Activated naive CD8-positive, alpha-beta T cell treated with anti-CD3 and anti-CD28 coated beads, Interleukin-2, amount 50 U/mL, for 24 hours (primary cell): ENCODE measurements at regions not wholly inside any gene's neighbourhood (a gene's known extent, or its start where the extent isn't known, plus 50 kb on each side); places are given as distances from the start of the nearest gene placed in this dataset.
"Not testable (repeated sequence)": the region's sequence is repeated elsewhere in the genome, so short reads cannot be mapped to it uniquely, and the experiment has no call there.

Experiments
- ATAC-seq: fragments of 150-1000 bp; cut with Tn5 transposase; one replicate; pipeline ENCODE4 v1.10.0; 2021
- DNase-seq: peaks from one replicate; pipeline ENCODE4 v3.0.0; 2021
- H3K27ac Mint-ChIP-seq: one replicate; pipeline ENCODE4 v1.8.0; 2021; ENCODE audit warnings: mild to moderate bottlenecking, mixed read lengths
- H3K27me3 Mint-ChIP-seq: one replicate; pipeline ENCODE4 v1.8.0; 2021; ENCODE audit warnings: mixed read lengths
- H3K36me3 Mint-ChIP-seq: one replicate; pipeline ENCODE4 v1.8.0; 2021; ENCODE audit warnings: low read depth, mixed read lengths
- H3K4me1 Mint-ChIP-seq: one replicate; pipeline ENCODE4 v1.8.0; 2021; ENCODE audit warnings: mixed read lengths
- H3K4me3 Mint-ChIP-seq: one replicate; pipeline ENCODE4 v1.8.0; 2021; ENCODE audit warnings: mild to moderate bottlenecking, moderate library complexity, mixed read lengths
- H3K9me3 Mint-ChIP-seq: one replicate; pipeline ENCODE4 v1.8.0; 2021; ENCODE audit warnings: mixed read lengths

DNA sequence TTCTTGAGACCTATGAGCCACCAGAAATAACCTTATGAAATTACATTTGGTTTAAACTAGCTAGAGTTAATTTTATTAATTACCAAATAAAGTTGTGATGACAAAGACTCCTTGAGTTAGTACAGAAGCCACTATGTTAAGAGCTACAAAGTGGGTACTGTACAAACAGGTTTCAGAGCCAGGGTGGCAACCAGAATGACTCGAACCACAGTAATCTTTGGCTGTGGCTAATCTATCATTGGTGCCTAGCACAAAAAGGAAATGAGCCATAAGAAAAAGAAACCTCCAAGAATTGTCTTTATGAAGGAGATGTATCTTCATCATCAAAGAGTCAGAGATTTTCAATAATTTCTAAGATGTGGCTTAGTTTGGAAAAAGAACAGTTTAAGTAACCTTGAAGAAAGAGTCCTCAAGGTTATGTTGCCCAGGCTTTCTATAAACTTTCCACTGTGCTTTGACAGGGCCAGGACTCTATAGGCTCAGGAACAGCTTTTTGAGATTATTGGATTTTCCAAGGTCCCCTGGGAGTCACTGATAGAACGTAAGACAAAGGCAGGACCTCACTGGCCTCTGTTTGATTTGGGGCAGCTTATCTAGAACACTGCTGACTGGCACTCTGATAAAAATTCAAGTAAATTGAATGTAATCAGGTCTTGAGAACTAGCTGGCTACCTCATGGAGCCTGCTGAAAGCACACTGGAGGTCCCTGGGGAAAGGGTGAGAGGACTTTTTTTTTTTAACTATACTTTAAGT, 777.7 kb downstream of the STIM2 start:
- no peak for DNase-seq
- no peak overlapping the region for H3K27ac Mint-ChIP-seq

GRCh38 chr4:27643101-27643500, 782.5 kb downstream of the STIM2 start:
- Mint-ChIP-seq H3K36me3 (no peaks in the 10 kb centered on the region), H3K27me3 (no peaks in the 10 kb centered on the region), H3K27ac (no peak overlapping the region), H3K4me3 (no peak overlapping the region), H3K9me3 (no peaks in the 10 kb centered on the region), H3K4me1 (no peaks in the 10 kb centered on the region)
- DNase-seq, result no peak
- ATAC-seq, result no peak

More for the DNA sequence above, 777.7 kb downstream of the STIM2 start:
- Mint-ChIP-seq H3K36me3 (no peaks in the 10 kb centered on the region), H3K4me1 (no peaks in the 10 kb centered on the region), H3K4me3 (no peak overlapping the region), H3K9me3 (peaks cover 3% of the 10 kb centered on the region), H3K27me3 (no peaks in the 10 kb centered on the region)
- ATAC-seq, result no peak

DNA sequence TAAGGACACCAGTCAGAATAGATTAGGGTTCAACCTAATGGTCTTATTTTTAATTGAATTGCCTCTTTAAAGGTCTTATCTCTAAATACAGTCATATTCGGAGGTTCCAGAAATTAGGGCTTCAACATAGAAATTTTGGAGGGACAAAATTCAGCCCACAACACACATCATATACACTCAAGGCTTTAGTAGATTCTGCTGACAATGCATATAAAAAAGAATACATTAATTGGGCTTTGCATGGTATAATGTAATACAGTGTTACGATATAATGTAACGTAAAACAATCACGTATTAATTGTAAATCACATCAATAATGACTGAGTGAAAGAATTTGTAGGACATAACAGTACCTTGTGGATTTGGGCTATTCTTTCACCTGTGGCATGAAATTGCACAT, 787.8 kb downstream of the STIM2 start:
- Mint-ChIP-seq H3K36me3 (no peaks in the 10 kb centered on the region), H3K4me3 (no peak overlapping the region), H3K9me3 (no peaks in the 10 kb centered on the region), H3K27me3 (no peaks in the 10 kb centered on the region), H3K27ac (no peak overlapping the region), H3K4me1 (no peaks in the 10 kb centered on the region)
- no peak for ATAC-seq
- DNase-seq, result no peak

DNA sequence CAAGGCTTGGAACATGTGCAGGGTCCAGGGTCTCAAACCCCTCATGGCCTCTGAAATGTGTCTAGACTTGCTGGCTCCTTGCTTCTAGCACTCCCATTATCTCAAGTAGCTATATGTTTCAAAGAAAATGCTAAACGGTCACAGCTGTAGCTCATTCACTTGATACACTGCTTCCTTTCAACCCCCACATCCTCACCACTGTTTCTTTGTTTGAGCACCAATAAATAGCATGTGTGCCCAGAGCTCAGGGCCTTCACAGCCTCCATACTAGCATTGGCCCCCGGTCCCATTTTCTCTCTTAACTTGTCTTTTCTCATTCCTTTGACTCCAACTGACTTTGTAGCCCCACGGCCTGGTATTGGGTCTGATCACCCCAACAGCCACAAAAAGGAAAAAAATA, 801.8 kb downstream of the STIM2 start:
- DNase-seq (no peak), ATAC-seq (no peak)
- Mint-ChIP-seq H3K9me3 (no peaks in the 10 kb centered on the region), H3K27me3 (no peaks in the 10 kb centered on the region), H3K27ac (no peak overlapping the region), H3K4me3 (no peak overlapping the region), H3K4me1 (no peaks in the 10 kb centered on the region), H3K36me3 (no peaks in the 10 kb centered on the region)

DNA sequence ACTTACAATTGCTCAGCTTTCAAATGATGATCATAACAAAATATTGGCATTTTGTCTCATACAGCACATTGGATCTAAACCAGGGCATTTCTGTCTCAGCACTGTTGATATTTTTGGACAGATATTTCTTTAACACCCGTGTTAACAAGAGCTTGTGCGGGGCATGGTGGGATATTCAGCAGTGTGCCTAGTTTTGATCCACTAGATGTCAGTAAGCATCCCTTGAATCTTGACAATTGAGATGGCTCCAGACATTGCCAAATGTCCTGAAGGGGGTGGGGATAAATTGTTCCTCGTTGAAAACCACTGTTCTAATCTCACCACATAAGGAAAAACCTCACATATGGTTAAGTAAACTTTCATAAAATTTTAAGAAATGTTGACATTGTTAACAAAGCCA, 806.3 kb downstream of the STIM2 start:
- H3K9me3 Mint-ChIP-seq, result no peaks in the 10 kb centered on the region
- no peaks in the 10 kb centered on the region for H3K27me3 Mint-ChIP-seq
- ATAC-seq (no peak), DNase-seq (no peak)
- no peaks in the 10 kb centered on the region for H3K4me1 Mint-ChIP-seq
- H3K27ac Mint-ChIP-seq, result no peak overlapping the region
- no peak overlapping the region for H3K4me3 Mint-ChIP-seq
- no peaks in the 10 kb centered on the region for H3K36me3 Mint-ChIP-seq

DNA sequence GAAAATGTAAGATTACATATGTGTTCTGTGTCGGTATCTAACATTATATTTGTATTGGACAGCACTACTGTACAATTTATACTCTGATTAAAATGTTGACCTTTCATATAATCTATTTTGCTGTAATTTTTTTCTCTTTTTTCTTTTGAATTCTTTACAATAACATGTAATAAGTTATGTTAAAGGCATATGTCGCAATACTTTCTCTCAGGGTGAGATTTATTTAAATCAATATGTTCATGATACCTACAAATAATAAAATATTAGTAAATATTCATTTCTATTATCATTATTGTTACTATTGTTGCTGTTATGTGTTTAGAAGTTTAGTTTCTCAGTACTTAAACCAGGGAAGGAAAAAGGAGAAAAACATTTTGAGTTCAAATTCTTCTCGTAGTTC, 807.4 kb downstream of the STIM2 start:
- no peaks in the 10 kb centered on the region for H3K36me3 Mint-ChIP-seq
- H3K4me1 Mint-ChIP-seq, result no peaks in the 10 kb centered on the region
- no peak for ATAC-seq
- H3K9me3 Mint-ChIP-seq, result no peaks in the 10 kb centered on the region
- no peak overlapping the region for H3K4me3 Mint-ChIP-seq
- DNase-seq, result no peak
- no peak overlapping the region for H3K27ac Mint-ChIP-seq
- no peaks in the 10 kb centered on the region for H3K27me3 Mint-ChIP-seq

DNA sequence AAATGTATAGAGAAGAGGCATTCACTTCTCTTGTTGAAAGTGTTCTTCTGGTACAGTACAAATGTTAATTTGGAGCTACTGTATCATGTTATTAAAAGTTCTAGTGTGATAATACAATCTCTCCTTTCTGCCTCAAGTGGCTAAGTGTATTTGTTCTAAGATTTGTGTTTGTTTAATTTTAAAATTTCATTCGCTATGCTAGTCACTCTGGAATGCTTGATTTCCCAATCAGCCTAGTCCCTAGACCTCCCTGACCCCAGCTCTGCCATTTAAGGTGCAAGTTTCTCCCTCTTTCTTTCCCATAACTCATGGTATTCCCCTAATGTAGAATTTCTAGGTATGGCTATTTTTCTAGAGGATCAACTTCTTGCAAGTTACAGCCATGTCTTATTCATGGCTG, 817.4 kb downstream of the STIM2 start:
- Mint-ChIP-seq H3K36me3 (no peaks in the 10 kb centered on the region), H3K27ac (no peak overlapping the region), H3K4me3 (no peak overlapping the region), H3K27me3 (no peaks in the 10 kb centered on the region), H3K9me3 (no peaks in the 10 kb centered on the region), H3K4me1 (no peaks in the 10 kb centered on the region)
- ATAC-seq, result no peak
- DNase-seq, result no peak

DNA sequence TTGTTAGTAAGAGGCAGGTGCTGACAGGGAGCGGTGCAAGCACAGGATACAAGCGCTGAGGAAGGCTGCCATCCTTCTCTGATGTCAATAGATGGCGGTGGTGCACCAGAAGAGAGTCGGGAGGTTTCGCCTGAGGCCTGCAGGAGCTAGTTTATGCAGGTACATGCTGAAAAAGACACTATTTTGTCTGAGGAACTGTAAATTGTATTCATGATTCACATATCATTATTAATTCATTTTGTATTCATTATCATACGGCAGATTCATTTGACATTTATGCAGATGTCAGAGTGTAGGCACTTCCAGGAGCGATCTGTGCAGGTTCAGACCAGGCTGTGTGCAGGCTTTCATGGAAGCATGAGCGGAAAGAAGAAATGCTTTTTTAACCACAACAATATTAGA, 824.0 kb downstream of the STIM2 start:
- H3K9me3 Mint-ChIP-seq, result peaks cover 12% of the 10 kb centered on the region
- H3K4me3 Mint-ChIP-seq, result no peak overlapping the region
- ATAC-seq (no peak), DNase-seq (peak; percentile 3)
- H3K36me3 Mint-ChIP-seq, result no peaks in the 10 kb centered on the region
- H3K4me1 Mint-ChIP-seq, result no peaks in the 10 kb centered on the region
- no peak overlapping the region for H3K27ac Mint-ChIP-seq
- H3K27me3 Mint-ChIP-seq, result no peaks in the 10 kb centered on the region

DNA sequence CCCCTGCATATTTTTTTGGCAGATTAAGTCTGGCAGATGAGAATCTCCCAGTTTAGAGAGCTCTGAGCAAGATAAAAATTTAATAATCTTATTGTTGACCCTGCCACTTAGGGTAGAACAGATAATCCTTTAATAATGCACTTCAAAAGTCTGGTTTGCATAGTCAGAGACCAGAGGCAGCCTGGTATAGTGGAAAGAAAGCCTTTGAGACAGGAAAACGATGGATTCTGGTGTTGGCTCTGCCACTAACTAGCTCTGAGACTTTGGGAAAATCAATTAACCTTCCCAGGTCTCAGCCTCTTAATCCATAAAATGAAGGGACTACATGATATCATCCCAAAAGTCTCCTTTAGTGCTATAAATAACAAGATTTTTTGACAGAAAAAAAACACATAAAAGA, 824.5 kb downstream of the STIM2 start:
- Mint-ChIP-seq H3K27ac (no peak overlapping the region), H3K4me3 (no peak overlapping the region), H3K9me3 (peaks cover 16% of the 10 kb centered on the region), H3K36me3 (no peaks in the 10 kb centered on the region), H3K4me1 (no peaks in the 10 kb centered on the region), H3K27me3 (no peaks in the 10 kb centered on the region)
- no peak for ATAC-seq
- DNase-seq, result no peak

DNA sequence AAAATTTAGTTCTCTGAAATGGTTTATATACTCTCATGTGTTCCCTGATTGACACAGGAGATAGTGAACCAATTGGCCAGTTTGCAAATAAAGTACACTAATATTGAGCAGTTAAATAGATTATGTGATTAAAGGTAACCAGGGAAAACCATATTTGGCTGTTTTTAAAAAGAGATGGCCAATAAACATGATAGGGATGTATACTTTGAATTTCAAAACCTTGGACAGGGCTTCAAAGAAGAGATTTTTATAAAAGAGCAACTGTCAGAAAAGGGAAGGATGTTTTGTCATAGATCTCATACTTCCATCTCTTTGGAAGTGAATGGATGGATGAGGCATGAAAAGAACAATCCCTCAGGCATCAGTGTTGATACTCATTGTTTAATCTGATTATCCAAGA, 825.3 kb downstream of the STIM2 start:
- Mint-ChIP-seq H3K27me3 (no peaks in the 10 kb centered on the region), H3K4me1 (no peaks in the 10 kb centered on the region), H3K27ac (no peak overlapping the region), H3K36me3 (no peaks in the 10 kb centered on the region), H3K9me3 (peaks cover 18% of the 10 kb centered on the region), H3K4me3 (no peak overlapping the region)
- DNase-seq, result no peak
- ATAC-seq, result no peak

GRCh38 chr4:27692158-27692557, 831.5 kb downstream of the STIM2 start:
- DNase-seq (no peak), ATAC-seq (no peak)
- no peaks in the 10 kb centered on the region for H3K27me3 Mint-ChIP-seq
- H3K4me1 Mint-ChIP-seq, result no peaks in the 10 kb centered on the region
- no peak overlapping the region for H3K4me3 Mint-ChIP-seq
- H3K27ac Mint-ChIP-seq, result no peak overlapping the region
- peaks cover 22% of the 10 kb centered on the region for H3K9me3 Mint-ChIP-seq
- no peaks in the 10 kb centered on the region for H3K36me3 Mint-ChIP-seq

- DNase-seq (no peak), ATAC-seq (no peak)
- no peak overlapping the region for H3K4me3 Mint-ChIP-seq
- H3K4me1 Mint-ChIP-seq, result no peaks in the 10 kb centered on the region
- H3K27me3 Mint-ChIP-seq, result no peaks in the 10 kb centered on the region
- H3K36me3 Mint-ChIP-seq, result no peaks in the 10 kb centered on the region
- peaks cover 19% of the 10 kb centered on the region for H3K9me3 Mint-ChIP-seq
- no peak overlapping the region for H3K27ac Mint-ChIP-seq
Observed at GRCh38 chr4:27692868-27693634, 832.4 kb downstream of the STIM2 start.

- H3K27ac Mint-ChIP-seq, H3K4me3 Mint-ChIP-seq, H3K36me3 Mint-ChIP-seq, DNase-seq, H3K27me3 Mint-ChIP-seq, ATAC-seq, H3K9me3 Mint-ChIP-seq, H3K4me1 Mint-ChIP-seq: not testable (repeated sequence)
Observed at GRCh38 chr4:27696257-27696656, 835.6 kb downstream of the STIM2 start.

GRCh38 chr4:27701606-27702005, 841.0 kb downstream of the STIM2 start:
- no peak for DNase-seq
- Mint-ChIP-seq H3K4me3 (no peak overlapping the region), H3K36me3 (no peaks in the 10 kb centered on the region), H3K4me1 (no peaks in the 10 kb centered on the region), H3K27me3 (no peaks in the 10 kb centered on the region), H3K27ac (no peak overlapping the region), H3K9me3 (no peaks in the 10 kb centered on the region)
- ATAC-seq, result no peak

- ATAC-seq (no peak), DNase-seq (no peak)
- Mint-ChIP-seq H3K36me3 (no peaks in the 10 kb centered on the region), H3K27me3 (no peaks in the 10 kb centered on the region), H3K4me3 (no peak overlapping the region), H3K27ac (no peak overlapping the region), H3K9me3 (no peaks in the 10 kb centered on the region), H3K4me1 (no peaks in the 10 kb centered on the region)
Observed at GRCh38 chr4:27702730-27703431, 842.2 kb downstream of the STIM2 start.
